A673 (cell line): ENCODE measurements at regions not wholly inside any gene's neighbourhood (a gene's known extent, or its start where the extent isn't known, plus 50 kb on each side); places are given as distances from the start of the nearest gene placed in this dataset.
"Not testable (repeated sequence)": the region's sequence is repeated elsewhere in the genome, so short reads cannot be mapped to it uniquely, and the experiment has no call there.

Experiments
- EZH2 ChIP-seq: fragments of 200-600 bp; sonication (generic); IDR thresholded peaks from 2 replicates; pipeline ENCODE4 v1.6.1; 2017; ENCODE audit warnings: borderline replicate concordance, low read depth, mild to moderate bottlenecking, mixed read lengths, antibody characterized with exemption, low read length; ENCODE audit not compliant: poor library complexity, severe bottlenecking
- TF ChIP-seq, protein P1 (sequence below): fragments of 300-800, 200-600 bp; sonication (generic); conservative IDR thresholded peaks from 2 replicates; pipeline ENCODE4 v1.5.1; 2017; ENCODE audit warnings: low read depth, mild to moderate bottlenecking, antibody characterized with exemption, low read length, moderate library complexity, mixed read lengths

- TF ChIP-seq EZH2: not testable (repeated sequence)
- TF ChIP-seq, protein P1, sequence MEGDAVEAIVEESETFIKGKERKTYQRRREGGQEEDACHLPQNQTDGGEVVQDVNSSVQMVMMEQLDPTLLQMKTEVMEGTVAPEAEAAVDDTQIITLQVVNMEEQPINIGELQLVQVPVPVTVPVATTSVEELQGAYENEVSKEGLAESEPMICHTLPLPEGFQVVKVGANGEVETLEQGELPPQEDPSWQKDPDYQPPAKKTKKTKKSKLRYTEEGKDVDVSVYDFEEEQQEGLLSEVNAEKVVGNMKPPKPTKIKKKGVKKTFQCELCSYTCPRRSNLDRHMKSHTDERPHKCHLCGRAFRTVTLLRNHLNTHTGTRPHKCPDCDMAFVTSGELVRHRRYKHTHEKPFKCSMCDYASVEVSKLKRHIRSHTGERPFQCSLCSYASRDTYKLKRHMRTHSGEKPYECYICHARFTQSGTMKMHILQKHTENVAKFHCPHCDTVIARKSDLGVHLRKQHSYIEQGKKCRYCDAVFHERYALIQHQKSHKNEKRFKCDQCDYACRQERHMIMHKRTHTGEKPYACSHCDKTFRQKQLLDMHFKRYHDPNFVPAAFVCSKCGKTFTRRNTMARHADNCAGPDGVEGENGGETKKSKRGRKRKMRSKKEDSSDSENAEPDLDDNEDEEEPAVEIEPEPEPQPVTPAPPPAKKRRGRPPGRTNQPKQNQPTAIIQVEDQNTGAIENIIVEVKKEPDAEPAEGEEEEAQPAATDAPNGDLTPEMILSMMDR: not testable (repeated sequence)
These were observed 53.0 kb upstream of the TEX264 start for GRCh38 chr3:51618038-51618437.
